Non-pigmented ciliary epithelial cell (primary cell): ENCODE measurements at regions not wholly inside any gene's neighbourhood (a gene's known extent, or its start where the extent isn't known, plus 50 kb on each side); places are given as distances from the start of the nearest gene placed in this dataset.

Experiments
- DNase-seq: peaks from one replicate; pipeline ENCODE4 v3.0.0-alpha.2; 2010; ENCODE audit warnings: low read depth

- no peak for DNase-seq
These were observed 476.8 kb downstream of the GABRG1 start for GRCh38 chr4:45646885-45647590.

GRCh38 chr4:45640281-45640680, 483.6 kb downstream of the GABRG1 start:
- no peak for DNase-seq

GRCh38 chr4:45638641-45639040, 485.2 kb downstream of the GABRG1 start:
- DNase-seq: no peak

- no peak for DNase-seq
These were observed 487.7 kb downstream of the GABRG1 start for GRCh38 chr4:45636175-45636574.

- DNase-seq: no peak
These were observed 494.1 kb downstream of the GABRG1 start for GRCh38 chr4:45629717-45630116.

- peak; percentile 18 for DNase-seq
These were observed 501.9 kb downstream of the GABRG1 start for GRCh38 chr4:45621971-45622370.

GRCh38 chr4:45620808-45621207, 503.0 kb downstream of the GABRG1 start:
- no peak for DNase-seq

- no peak for DNase-seq
These were observed 527.3 kb downstream of the GABRG1 start for GRCh38 chr4:45596379-45597101.

GRCh38 chr4:45580334-45580733, 543.5 kb downstream of the GABRG1 start:
- no peak for DNase-seq

- no peak for DNase-seq
These were observed 545.0 kb downstream of the GABRG1 start for GRCh38 chr4:45578874-45579273.

- DNase-seq: no peak
These were observed 547.6 kb downstream of the GABRG1 start for GRCh38 chr4:45576275-45576674.

- DNase-seq: no peak
These were observed 554.2 kb downstream of the GABRG1 start for GRCh38 chr4:45569619-45570018.

GRCh38 chr4:45568694-45569093, 555.2 kb downstream of the GABRG1 start:
- DNase-seq: no peak

- DNase-seq: no peak
These were observed 556.8 kb downstream of the GABRG1 start for GRCh38 chr4:45566896-45567603.

- peak; percentile 30 for DNase-seq
These were observed 569.4 kb downstream of the GABRG1 start for GRCh38 chr4:45554423-45554822.

- DNase-seq: no peak
These were observed 573.0 kb downstream of the GABRG1 start for GRCh38 chr4:45550766-45551366.

- DNase-seq: no peak
These were observed 584.6 kb downstream of the GABRG1 start for GRCh38 chr4:45539142-45539814.

GRCh38 chr4:45530498-45530897, 593.4 kb downstream of the GABRG1 start:
- no peak for DNase-seq

- no peak for DNase-seq
These were observed 596.7 kb downstream of the GABRG1 start for GRCh38 chr4:45527160-45527559.

GRCh38 chr4:45518832-45519231, 605.0 kb downstream of the GABRG1 start:
- no peak for DNase-seq

GRCh38 chr4:45502471-45502870, 621.4 kb downstream of the GABRG1 start:
- DNase-seq: no peak

- no peak for DNase-seq
These were observed 639.1 kb downstream of the GABRG1 start for GRCh38 chr4:45484740-45485139.
